ENCODE measurements at regions not wholly inside any gene's neighbourhood (a gene's known extent, or its start where the extent isn't known, plus 50 kb on each side); places are given as distances from the start of the nearest gene placed in this dataset.

- no peak for DNase-seq (ENCODE audit: low spot score)
- TF ChIP-seq CTCF (IDR thresholded peaks at IDR 0.05; ENCODE audit: borderline replicate concordance, control extremely low read depth, extremely low read depth, insufficient read depth, missing control alignments): no peak
- in situ Hi-C loops (cut with MboI; ENCODE audit: low sequenced_read_pairs, unreplicated experiment): no loop called here
These were observed 84.4 kb upstream of the PLCL2 start for GRCh38 chr3:16800361-16800760.

DNA sequence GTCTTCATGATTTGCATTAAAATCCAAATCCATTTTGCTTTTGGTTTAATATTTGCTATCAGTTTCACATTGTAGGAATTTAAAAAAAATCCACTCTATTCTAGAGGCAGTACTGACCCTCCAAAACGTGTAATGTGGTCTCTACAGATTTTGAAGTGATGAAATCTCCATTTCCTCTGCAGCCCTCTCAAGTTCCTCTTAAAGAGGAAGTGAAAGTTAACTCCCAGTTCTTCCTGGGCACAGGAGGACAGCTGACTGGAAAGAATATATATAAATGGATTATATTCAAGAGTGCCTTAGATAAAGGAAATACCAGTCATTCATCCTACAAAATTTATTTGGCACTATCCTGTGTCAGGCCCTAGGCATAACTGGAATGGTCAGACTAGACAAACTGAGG, 83.5 kb upstream of the PLCL2 start:
- in situ Hi-C loops (cut with MboI; ENCODE audit: low sequenced_read_pairs, unreplicated experiment): no loop called here
- no peak for DNase-seq (ENCODE audit: low spot score)
- no peak for TF ChIP-seq CTCF (IDR thresholded peaks at IDR 0.05; ENCODE audit: borderline replicate concordance, control extremely low read depth, extremely low read depth, insufficient read depth, missing control alignments)

DNA sequence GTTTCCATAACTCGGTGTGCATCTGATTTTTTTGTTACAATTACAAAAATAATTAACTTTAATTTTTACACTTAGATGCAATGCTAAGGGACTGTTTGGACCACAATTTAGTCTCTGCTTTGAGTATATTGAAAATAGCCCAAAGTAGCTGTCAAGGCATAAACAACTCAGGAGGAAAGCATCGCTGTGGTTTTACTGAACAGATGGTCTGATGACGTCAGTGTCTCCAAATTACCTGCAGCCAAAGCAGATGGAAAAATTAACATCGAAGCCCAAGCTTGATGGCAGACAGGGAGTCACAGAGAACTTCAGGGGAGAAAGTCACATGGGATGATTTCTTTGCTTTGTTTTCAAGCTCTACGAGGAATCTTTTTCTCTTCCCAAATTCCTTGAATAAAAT, 83.1 kb upstream of the PLCL2 start:
- in situ Hi-C loops (cut with MboI; ENCODE audit: low sequenced_read_pairs, unreplicated experiment): no loop called here
- DNase-seq (ENCODE audit: low spot score): no peak

GRCh38 chr3:16802389-16802788, 82.4 kb upstream of the PLCL2 start:
- TF ChIP-seq CTCF (IDR thresholded peaks at IDR 0.05; ENCODE audit: borderline replicate concordance, control extremely low read depth, extremely low read depth, insufficient read depth, missing control alignments): no peak
- DNase-seq (ENCODE audit: low spot score): no peak
- in situ Hi-C loops (cut with MboI; ENCODE audit: low sequenced_read_pairs, unreplicated experiment): no loop called here

More for the DNA sequence above, 83.1 kb upstream of the PLCL2 start:
- TF ChIP-seq CTCF (IDR thresholded peaks at IDR 0.05; ENCODE audit: borderline replicate concordance, control extremely low read depth, extremely low read depth, insufficient read depth, missing control alignments): no peak

DNA sequence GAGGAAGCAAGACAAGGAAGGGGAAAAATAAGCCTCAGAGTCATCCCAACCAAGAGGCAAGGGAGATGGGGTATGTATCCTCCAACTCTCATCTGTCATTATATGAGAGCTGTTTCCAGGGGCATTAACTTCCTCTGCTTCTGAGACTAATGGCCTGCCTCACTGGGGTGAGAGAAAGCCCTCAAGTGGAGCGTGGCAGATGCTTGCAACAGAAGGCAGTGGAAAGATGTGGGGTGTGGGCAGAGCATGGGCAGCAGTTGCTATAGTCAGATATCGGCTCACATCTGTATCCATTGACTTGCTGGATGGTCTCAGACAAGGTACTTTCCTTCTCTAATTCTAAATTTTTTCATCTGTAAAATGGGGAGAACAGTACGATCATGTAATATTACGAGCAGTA, 81.7 kb upstream of the PLCL2 start:
- in situ Hi-C loops (cut with MboI; ENCODE audit: low sequenced_read_pairs, unreplicated experiment): no loop called here
- no peak for TF ChIP-seq CTCF (IDR thresholded peaks at IDR 0.05; ENCODE audit: borderline replicate concordance, control extremely low read depth, extremely low read depth, insufficient read depth, missing control alignments)
- DNase-seq (ENCODE audit: low spot score): no peak

DNA sequence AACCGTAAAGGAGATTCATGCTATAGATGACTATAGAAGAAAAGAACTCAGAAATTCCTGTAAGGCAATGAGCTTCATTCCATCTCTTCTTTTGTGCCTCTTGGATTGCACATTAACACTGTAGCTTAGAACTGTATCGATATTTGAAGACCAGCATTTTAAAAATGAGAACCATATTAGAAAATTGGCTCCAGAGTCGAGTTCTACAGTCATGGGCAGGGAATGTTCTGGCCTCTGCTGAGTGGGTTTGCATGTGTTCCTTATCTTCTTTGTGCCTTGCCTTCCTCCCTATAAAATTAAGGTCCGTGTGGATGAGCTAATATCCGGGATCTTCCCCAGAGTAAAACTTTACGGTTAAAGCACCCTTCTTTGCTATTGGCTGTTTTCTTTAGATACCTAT, 77.4 kb upstream of the PLCL2 start:
- TF ChIP-seq CTCF (IDR thresholded peaks at IDR 0.05; ENCODE audit: borderline replicate concordance, control extremely low read depth, extremely low read depth, insufficient read depth, missing control alignments): no peak
- DNase-seq (ENCODE audit: low spot score): no peak
- in situ Hi-C loops (cut with MboI; ENCODE audit: low sequenced_read_pairs, unreplicated experiment): no loop called here

Data from GM13976 (cell line).